Peyer's patch (tissue), 4 donors: ENCODE measurements at regions not wholly inside any gene's neighbourhood (a gene's known extent, or its start where the extent isn't known, plus 50 kb on each side); places are given as distances from the start of the nearest gene placed in this dataset.

Source experiments
- POLR2A ChIP-seq, 2 donors: fragments of 450-650 bp; IDR thresholded peaks; one replicate each; pipeline ENCODE4 v1.5.1; 2017; ENCODE audit warnings: antibody characterized with exemption in 2 of 2, mild to moderate bottlenecking in 2 of 2, moderate library complexity in 2 of 2
- TF ChIP-seq, protein P1 (sequence below), 6 experiments: fragments of 450-650 bp in 4 of 6; fragments of 200-600 bp in 2 of 6; sonication (generic) in 1 of 6; IDR thresholded peaks; one replicate each; pipeline ENCODE4 v1.5.1; 2017 to 2019; ENCODE audit warnings: antibody characterized with exemption in 6 of 6, mild to moderate bottlenecking in 3 of 6, moderate library complexity in 1 of 6

- no peak for TF ChIP-seq POLR2A (IDR thresholded peaks at IDR 0.05)
- TF ChIP-seq, protein P1, sequence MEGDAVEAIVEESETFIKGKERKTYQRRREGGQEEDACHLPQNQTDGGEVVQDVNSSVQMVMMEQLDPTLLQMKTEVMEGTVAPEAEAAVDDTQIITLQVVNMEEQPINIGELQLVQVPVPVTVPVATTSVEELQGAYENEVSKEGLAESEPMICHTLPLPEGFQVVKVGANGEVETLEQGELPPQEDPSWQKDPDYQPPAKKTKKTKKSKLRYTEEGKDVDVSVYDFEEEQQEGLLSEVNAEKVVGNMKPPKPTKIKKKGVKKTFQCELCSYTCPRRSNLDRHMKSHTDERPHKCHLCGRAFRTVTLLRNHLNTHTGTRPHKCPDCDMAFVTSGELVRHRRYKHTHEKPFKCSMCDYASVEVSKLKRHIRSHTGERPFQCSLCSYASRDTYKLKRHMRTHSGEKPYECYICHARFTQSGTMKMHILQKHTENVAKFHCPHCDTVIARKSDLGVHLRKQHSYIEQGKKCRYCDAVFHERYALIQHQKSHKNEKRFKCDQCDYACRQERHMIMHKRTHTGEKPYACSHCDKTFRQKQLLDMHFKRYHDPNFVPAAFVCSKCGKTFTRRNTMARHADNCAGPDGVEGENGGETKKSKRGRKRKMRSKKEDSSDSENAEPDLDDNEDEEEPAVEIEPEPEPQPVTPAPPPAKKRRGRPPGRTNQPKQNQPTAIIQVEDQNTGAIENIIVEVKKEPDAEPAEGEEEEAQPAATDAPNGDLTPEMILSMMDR (IDR thresholded peaks at IDR 0.05): no peak
Observed at GRCh38 chr5:106154280-106154716, 1516.4 kb downstream of the EFNA5 start.
